Esophagus squamous epithelium (tissue), 4 donors: ENCODE measurements at regions not wholly inside any gene's neighbourhood (a gene's known extent, or its start where the extent isn't known, plus 50 kb on each side); places are given as distances from the start of the nearest gene placed in this dataset.

ENCODE experiments used
- POLR2A ChIP-seq, 4 donors: fragments of 450-650 bp; IDR thresholded peaks; one replicate each; pipeline ENCODE4 v1.6.1; 2017; ENCODE audit warnings: antibody characterized with exemption in 4 of 4, mild to moderate bottlenecking in 4 of 4, moderate library complexity in 3 of 4
- TF ChIP-seq, protein P1 (sequence below), 6 experiments: fragments of 450-650 bp in 4 of 6; fragments of 200-600 bp in 2 of 6; sonication (generic) in 2 of 6; IDR thresholded peaks; one replicate each; pipeline ENCODE4 v1.5.1; 2016 to 2019; ENCODE audit warnings: antibody characterized with exemption in 6 of 6, mild to moderate bottlenecking in 4 of 6, moderate library complexity in 4 of 6

GRCh38 chr11:130765406-130765805 lies 150.9 kb downstream of the SNX19 start:
- TF ChIP-seq POLR2A (IDR thresholded peaks at IDR 0.05): no peak
- TF ChIP-seq, protein P1, sequence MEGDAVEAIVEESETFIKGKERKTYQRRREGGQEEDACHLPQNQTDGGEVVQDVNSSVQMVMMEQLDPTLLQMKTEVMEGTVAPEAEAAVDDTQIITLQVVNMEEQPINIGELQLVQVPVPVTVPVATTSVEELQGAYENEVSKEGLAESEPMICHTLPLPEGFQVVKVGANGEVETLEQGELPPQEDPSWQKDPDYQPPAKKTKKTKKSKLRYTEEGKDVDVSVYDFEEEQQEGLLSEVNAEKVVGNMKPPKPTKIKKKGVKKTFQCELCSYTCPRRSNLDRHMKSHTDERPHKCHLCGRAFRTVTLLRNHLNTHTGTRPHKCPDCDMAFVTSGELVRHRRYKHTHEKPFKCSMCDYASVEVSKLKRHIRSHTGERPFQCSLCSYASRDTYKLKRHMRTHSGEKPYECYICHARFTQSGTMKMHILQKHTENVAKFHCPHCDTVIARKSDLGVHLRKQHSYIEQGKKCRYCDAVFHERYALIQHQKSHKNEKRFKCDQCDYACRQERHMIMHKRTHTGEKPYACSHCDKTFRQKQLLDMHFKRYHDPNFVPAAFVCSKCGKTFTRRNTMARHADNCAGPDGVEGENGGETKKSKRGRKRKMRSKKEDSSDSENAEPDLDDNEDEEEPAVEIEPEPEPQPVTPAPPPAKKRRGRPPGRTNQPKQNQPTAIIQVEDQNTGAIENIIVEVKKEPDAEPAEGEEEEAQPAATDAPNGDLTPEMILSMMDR (IDR thresholded peaks at IDR 0.05): no peak
